Osteocyte (in vitro differentiated cells): ENCODE measurements at regions not wholly inside any gene's neighbourhood (a gene's known extent, or its start where the extent isn't known, plus 50 kb on each side); places are given as distances from the start of the nearest gene placed in this dataset.

Experiments
- DNase-seq: peaks from one replicate; pipeline ENCODE4 v3.0.0; 2021; ENCODE audit warnings: mixed read lengths; ENCODE audit not compliant: unreplicated experiment; ENCODE audit errors: extremely low spot score
- H3K27ac Mint-ChIP-seq: one replicate; pipeline ENCODE4 v1.8.0; 2021; ENCODE audit warnings: mild to moderate bottlenecking, mixed read lengths; ENCODE audit not compliant: unreplicated experiment
- H3K27me3 Mint-ChIP-seq: one replicate; pipeline ENCODE4 v1.8.0; 2021; ENCODE audit warnings: mixed read lengths; ENCODE audit not compliant: unreplicated experiment
- H3K36me3 Mint-ChIP-seq: one replicate; pipeline ENCODE4 v1.8.0; 2021; ENCODE audit warnings: mixed read lengths; ENCODE audit not compliant: unreplicated experiment
- H3K4me1 Mint-ChIP-seq: one replicate; pipeline ENCODE4 v1.8.0; 2021; ENCODE audit warnings: mixed read lengths; ENCODE audit not compliant: unreplicated experiment
- H3K4me3 Mint-ChIP-seq: one replicate; pipeline ENCODE4 v1.8.0; 2021; ENCODE audit warnings: mild to moderate bottlenecking, moderate library complexity, mixed read lengths; ENCODE audit not compliant: unreplicated experiment
- H3K9me3 Mint-ChIP-seq: one replicate; pipeline ENCODE4 v1.8.0; 2021; ENCODE audit warnings: mixed read lengths; ENCODE audit not compliant: unreplicated experiment
- CTCF ChIP-seq: fragments of 200-600 bp; sonication (generic); IDR thresholded peaks from 2 replicates; pipeline ENCODE4 v1.5.0; 2021; ENCODE audit warnings: antibody characterized with exemption, mild to moderate bottlenecking, moderate library complexity

GRCh38 chr18:38290229-38290628 is 724.6 kb upstream of the CELF4 start:
- H3K27me3 Mint-ChIP-seq: no peaks in the 10 kb centered on the region
- no peaks in the 10 kb centered on the region for H3K36me3 Mint-ChIP-seq
- no peaks in the 10 kb centered on the region for H3K4me1 Mint-ChIP-seq
- DNase-seq: no peak
- TF ChIP-seq CTCF: no peak
- no peak overlapping the region for H3K27ac Mint-ChIP-seq
- no peak overlapping the region for H3K4me3 Mint-ChIP-seq
- H3K9me3 Mint-ChIP-seq: peaks cover 9% of the 10 kb centered on the region

- H3K27ac Mint-ChIP-seq: no peak overlapping the region
- H3K27me3 Mint-ChIP-seq: no peaks in the 10 kb centered on the region
- H3K36me3 Mint-ChIP-seq: no peaks in the 10 kb centered on the region
- peaks cover 24% of the 10 kb centered on the region for H3K9me3 Mint-ChIP-seq
- TF ChIP-seq CTCF: no peak
- no peak for DNase-seq
- H3K4me3 Mint-ChIP-seq: no peak overlapping the region
- H3K4me1 Mint-ChIP-seq: no peaks in the 10 kb centered on the region
Measured at GRCh38 chr18:38284972-38285371, 719.4 kb upstream of the CELF4 start.

GRCh38 chr18:38263066-38263465 is 697.5 kb upstream of the CELF4 start:
- H3K36me3 Mint-ChIP-seq: no peaks in the 10 kb centered on the region
- no peaks in the 10 kb centered on the region for H3K27me3 Mint-ChIP-seq
- no peak overlapping the region for H3K4me3 Mint-ChIP-seq
- H3K9me3 Mint-ChIP-seq: peaks cover 25% of the 10 kb centered on the region
- H3K27ac Mint-ChIP-seq: no peak overlapping the region
- no peak for DNase-seq
- no peaks in the 10 kb centered on the region for H3K4me1 Mint-ChIP-seq
- TF ChIP-seq CTCF: no peak

- H3K4me1 Mint-ChIP-seq: no peaks in the 10 kb centered on the region
- DNase-seq: no peak
- peaks cover 26% of the 10 kb centered on the region for H3K9me3 Mint-ChIP-seq
- TF ChIP-seq CTCF: no peak
- H3K27ac Mint-ChIP-seq: no peak overlapping the region
- H3K36me3 Mint-ChIP-seq: no peaks in the 10 kb centered on the region
- H3K27me3 Mint-ChIP-seq: no peaks in the 10 kb centered on the region
- H3K4me3 Mint-ChIP-seq: no peak overlapping the region
Measured at GRCh38 chr18:38262661-38263060, 697.1 kb upstream of the CELF4 start.

GRCh38 chr18:38257661-38258060 is 692.1 kb upstream of the CELF4 start:
- TF ChIP-seq CTCF: no peak
- no peak for DNase-seq
- Mint-ChIP-seq H3K4me3 (no peak overlapping the region), H3K36me3 (no peaks in the 10 kb centered on the region), H3K27ac (no peak overlapping the region), H3K4me1 (no peaks in the 10 kb centered on the region), H3K27me3 (no peaks in the 10 kb centered on the region), H3K9me3 (peaks cover 14% of the 10 kb centered on the region)
